ENCODE measurements at regions not wholly inside any gene's neighbourhood (a gene's known extent, or its start where the extent isn't known, plus 50 kb on each side); places are given as distances from the start of the nearest gene placed in this dataset.

- TF ChIP-seq POLR2A (IDR thresholded peaks at IDR 0.05) (no peak), CTCF (IDR thresholded peaks at IDR 0.05) (no peak)
Measured at GRCh38 chr3:7947930-7948329, 553.7 kb upstream of the LMCD1 start.

Measured in heart left ventricle (tissue), 13 donors.